H1 (cell line): ENCODE measurements at regions not wholly inside any gene's neighbourhood (a gene's known extent, or its start where the extent isn't known, plus 50 kb on each side); places are given as distances from the start of the nearest gene placed in this dataset.

ENCODE experiments used
- CTCF ChIA-PET: fragments of 300-600 bp; sonication (Branson Sonifier 250); formaldehyde crosslinking; loops from one replicate; lab custom pipeline; 2021; ENCODE audit not compliant: partially characterized antibody; lab: Charles Lee
- POLR2A ChIA-PET: fragments of 300-600 bp; sonication (Branson Sonifier 250); formaldehyde crosslinking; loops from one replicate; lab custom pipeline; 2021; ENCODE audit warnings: inconsistent platforms; ENCODE audit not compliant: partially characterized antibody; lab: Charles Lee
- DNase-seq, 2 experiments: peaks; one replicate each; pipeline versions ENCODE4 v3.0.0 to v3.0.0-alpha.2; 2010 to 2022; ENCODE audit warnings: low spot score in 2 of 2, low read depth in 1 of 2, mixed read lengths in 1 of 2
- FAIRE-seq: peaks from 2 replicates; lab custom pipeline; 2011; peaks lifted over from hg19 to GRCh38; lab: Jason Lieb, UNC
- H2AFZ ChIP-seq: 2 replicates; pipeline ENCODE4 v1.8.1; 2012; ENCODE audit warnings: low read length, inconsistent platforms
- H2AK5ac ChIP-seq: 2 replicates; pipeline ENCODE4 v1.6.1; 2013; ENCODE audit warnings: low read depth, low read length
- H2BK120ac ChIP-seq: replicated peaks from 2 replicates; pipeline ENCODE3; 2013; ENCODE audit warnings: low read depth, low read length, inconsistent platforms
- H2BK12ac ChIP-seq: 2 replicates; pipeline ENCODE4 v1.6.1; 2013; ENCODE audit warnings: low read depth, low read length
- H2BK15ac ChIP-seq: 2 replicates; pipeline ENCODE4 v1.6.1; 2013; ENCODE audit warnings: low read length
- H2BK20ac ChIP-seq: 2 replicates; pipeline ENCODE4 v1.6.1; 2013; ENCODE audit warnings: low read length
- H2BK5ac ChIP-seq: 2 replicates; pipeline ENCODE4 v1.6.1; 2013; ENCODE audit warnings: low read depth, low read length
- H3K14ac ChIP-seq: 2 replicates; pipeline ENCODE4 v1.6.1; 2013; ENCODE audit warnings: inconsistent platforms; ENCODE audit not compliant: insufficient read length
- H3K18ac ChIP-seq: 2 replicates; pipeline ENCODE4 v1.6.1; 2013; ENCODE audit warnings: low read length; ENCODE audit errors: extremely low read depth
- H3K23ac ChIP-seq: 2 replicates; pipeline ENCODE4 v1.6.1; 2013; ENCODE audit warnings: inconsistent platforms; ENCODE audit not compliant: insufficient read length
- H3K23me2 ChIP-seq: 2 replicates; pipeline ENCODE4 v1.6.1; 2013; ENCODE audit warnings: low read depth, low read length
- H3K27ac ChIP-seq: 2 replicates; pipeline ENCODE4 v1.6.1; 2011; ENCODE audit warnings: low read depth, low read length, inconsistent platforms
- H3K27me3 ChIP-seq, 4 experiments: replicated peaks in 1 of 4; 1 replicate in 1 of 4; 2 replicates in 3 of 4; pipeline versions ENCODE4 v1.6.1 to v1.8.1; 2011 to 2013; ENCODE audit warnings: low read length in 3 of 4, mild to moderate bottlenecking in 3 of 4, inconsistent platforms in 2 of 4, mixed read lengths in 2 of 4, moderate library complexity in 1 of 4; ENCODE audit not compliant: control insufficient read depth in 3 of 4, insufficient read depth in 3 of 4; ENCODE audit errors: extremely low read depth in 1 of 4
- H3K36me3 ChIP-seq, 4 experiments: 2 replicates each; pipeline versions ENCODE4 v1.6.1 to v1.8.1; 2011 to 2013; ENCODE audit warnings: mild to moderate bottlenecking in 4 of 4, low read length in 3 of 4, moderate library complexity in 2 of 4, control low read depth in 1 of 4, inconsistent platforms in 1 of 4; ENCODE audit not compliant: insufficient read depth in 4 of 4, control insufficient read depth in 2 of 4
- H3K4ac ChIP-seq: replicated peaks from 2 replicates; pipeline ENCODE3; 2013; ENCODE audit warnings: low read length, low read depth, mixed read lengths, inconsistent platforms; ENCODE audit not compliant: insufficient read length
- H3K4me1 ChIP-seq, 4 experiments: replicated peaks in 1 of 4; 1 replicate in 1 of 4; 2 replicates in 3 of 4; pipeline versions ENCODE4 v1.6.1 to v1.8.1; 2011 to 2013; ENCODE audit warnings: low read length in 3 of 4, inconsistent platforms in 2 of 4, mixed read lengths in 1 of 4; ENCODE audit not compliant: insufficient read depth in 4 of 4, control insufficient read depth in 3 of 4
- H3K4me2 ChIP-seq, 2 experiments: 2 replicates each; pipeline versions ENCODE4 v1.6.1 to v1.8.1; 2011 to 2013; ENCODE audit warnings: low read depth in 2 of 2, low read length in 2 of 2, control low read depth in 1 of 2, inconsistent platforms in 1 of 2, mild to moderate bottlenecking in 1 of 2; ENCODE audit not compliant: insufficient read depth in 1 of 2
- H3K4me3 ChIP-seq, 4 experiments: fragments of 200-600, 300-600 bp in 1 of 4; sonication (generic), shearing (Covaris generic), sonication (Bioruptor Twin) in 1 of 4; 2 replicates each; pipeline versions ENCODE4 v1.5.1 to v1.8.1; 2011 to 2016; ENCODE audit warnings: low read length in 4 of 4, low read depth in 3 of 4, control low read depth in 2 of 4, inconsistent platforms in 2 of 4, mild to moderate bottlenecking in 2 of 4, mixed read lengths in 1 of 4, moderate library complexity in 1 of 4; ENCODE audit not compliant: insufficient read depth in 2 of 4; ENCODE audit errors: extremely low read depth in 1 of 4
- H3K56ac ChIP-seq: replicated peaks from 2 replicates; pipeline ENCODE3; 2013; ENCODE audit warnings: low read depth, mild to moderate bottlenecking, mixed read lengths, low read length, inconsistent platforms; ENCODE audit not compliant: insufficient read length
- H3K79me1 ChIP-seq: 2 replicates; pipeline ENCODE4 v1.6.1; 2013; ENCODE audit warnings: low read depth, low read length, control low read depth
- H3K79me2 ChIP-seq, 2 experiments: 2 replicates each; pipeline versions ENCODE4 v1.6.1 to v1.8.1; 2012 to 2013; ENCODE audit warnings: low read length in 2 of 2, mild to moderate bottlenecking in 2 of 2, inconsistent platforms in 1 of 2; ENCODE audit not compliant: insufficient read depth in 2 of 2, control insufficient read depth in 1 of 2
- H3K9ac ChIP-seq, 4 experiments: replicated peaks in 1 of 4; 1 replicate in 1 of 4; 2 replicates in 3 of 4; pipeline versions ENCODE4 v1.6.1 to v1.8.1; 2011 to 2013; ENCODE audit warnings: low read depth in 3 of 4, low read length in 3 of 4, control low read depth in 2 of 4, mild to moderate bottlenecking in 2 of 4, moderate library complexity in 2 of 4, inconsistent platforms in 1 of 4; ENCODE audit errors: extremely low read depth in 1 of 4
- H3K9me3 ChIP-seq, 2 experiments: 2 replicates each; pipeline versions ENCODE4 v1.6.1 to v1.8.1; 2012 to 2013; ENCODE audit warnings: mild to moderate bottlenecking in 2 of 2, moderate library complexity in 2 of 2, control low read depth in 1 of 2, inconsistent platforms in 1 of 2, low read depth in 1 of 2, low read length in 1 of 2, mixed read lengths in 1 of 2; ENCODE audit not compliant: insufficient read depth in 2 of 2
- H4K20me1 ChIP-seq, 2 experiments: replicated peaks in 1 of 2; 2 replicates each; pipeline versions ENCODE3 to v1.8.1; 2011 to 2013; ENCODE audit warnings: inconsistent platforms in 2 of 2, low read length in 2 of 2, mild to moderate bottlenecking in 1 of 2; ENCODE audit not compliant: insufficient read depth in 2 of 2, control insufficient read depth in 1 of 2
- H4K5ac ChIP-seq: 2 replicates; pipeline ENCODE4 v1.6.1; 2013; ENCODE audit warnings: low read length, low read depth, mixed read lengths, inconsistent platforms; ENCODE audit not compliant: insufficient read length
- H4K8ac ChIP-seq: 2 replicates; pipeline ENCODE4 v1.8.0; 2013; ENCODE audit warnings: mild to moderate bottlenecking, moderate library complexity, low read length, inconsistent platforms; ENCODE audit not compliant: insufficient read depth; ENCODE audit errors: extremely low read depth
- H4K91ac ChIP-seq: replicated peaks from 2 replicates; pipeline ENCODE3; 2013; ENCODE audit warnings: low read length, mixed read lengths, inconsistent platforms; ENCODE audit not compliant: insufficient read length
- BCL11A ChIP-seq, 2 experiments: IDR thresholded peaks; one replicate each; pipeline ENCODE4 v1.6.1; 2011; ENCODE audit warnings: low read depth in 2 of 2, low read length in 2 of 2, mild to moderate bottlenecking in 2 of 2
- GTF2F1 ChIP-seq: IDR thresholded peaks from 2 replicates; pipeline ENCODE4 v1.6.1; 2012; ENCODE audit warnings: low read depth, low read length, improper control_type of control experiment, borderline replicate concordance
- WGBS, 2 experiments: shearing (Covaris generic) in 1 of 2; methylation state at CpG; one replicate each; pipeline versions ENCODE4 v1.1.6 to v1.1.7; 2013 to 2015; ENCODE audit warnings: low lambda C conversion rate in 2 of 2, mixed read lengths in 2 of 2, inconsistent platforms in 1 of 2, low coverage in 1 of 2, missing lambda C conversion rate in 1 of 2; ENCODE audit not compliant: insufficient replicate concordance in 2 of 2, insufficient coverage in 1 of 2, insufficient read length in 1 of 2; ENCODE audit errors: extremely low coverage in 1 of 2, missing lambda C conversion rate in 1 of 2; 5-methylcytosine and 5-hydroxymethylcytosine counted together

- 74% methylated on average over 3 of the region's 3 CpGs; no CpG with 5 or more reads in 1 of the 2 experiments for WGBS, 2 experiments
- H2AFZ ChIP-seq = no peak overlapping the region
Measured at GRCh38 chr11:29562183-29562582, 454.6 kb downstream of the KCNA4 start.

More at GRCh38 chr11:29562183-29562582, 454.6 kb downstream of the KCNA4 start:
- POLR2A ChIA-PET = no interaction called here
- Histone ChIP-seq H3K23me2 (no peaks in the 10 kb centered on the region), H4K20me1 (no peaks in the 10 kb centered on the region), H4K91ac (no peak overlapping the region), H3K36me3 (no peaks in the 10 kb centered on the region; a peak in 1 of 8 replicates), H3K23ac (no peak overlapping the region), H2BK12ac (no peak overlapping the region), H3K4me3 (no peak overlapping the region), H3K27ac (no peak overlapping the region), H2BK15ac (no peak overlapping the region), H3K9ac (no peak overlapping the region), H2BK120ac (no peak overlapping the region), H3K79me1 (no peaks in the 10 kb centered on the region), H2BK20ac (no peak overlapping the region), H2AK5ac (no peak overlapping the region), H3K4me2 (no peak overlapping the region; a peak in 1 of 4 replicates), H2BK5ac (no peak overlapping the region), H3K14ac (no peak overlapping the region), H3K56ac (no peak overlapping the region), H3K18ac (no peak overlapping the region), H4K5ac (no peak overlapping the region), H3K4me1 (no peaks in the 10 kb centered on the region), H3K4ac (no peak overlapping the region), H3K9me3 (no peaks in the 10 kb centered on the region), H4K8ac (no peak overlapping the region), H3K79me2 (no peaks in the 10 kb centered on the region), H3K27me3 (no peaks in the 10 kb centered on the region)
- CTCF ChIA-PET = interaction anchor here (0.7 kb wide), 1 partner anchor 1289 kb away, joined by 4 read pairs; no protein-coding TSS in a partner anchor
- no peak for FAIRE-seq
- no peak for TF ChIP-seq BCL11A (IDR thresholded peaks at IDR 0.05; ENCODE audit: low read depth in 2 of 2, low read length in 2 of 2)
- TF ChIP-seq GTF2F1 = no peak
- DNase-seq = no peak
